ENCODE measurements at regions not wholly inside any gene's neighbourhood (a gene's known extent, or its start where the extent isn't known, plus 50 kb on each side); places are given as distances from the start of the nearest gene placed in this dataset.

GRCh38 chr2:149702571-149702970 is 115.0 kb upstream of the MMADHC start:
- no peak for TF ChIP-seq CTCF (IDR thresholded peaks at IDR 0.05)
- no peak for DNase-seq (ENCODE audit: low spot score in 2 of 2)
- H3K4me3 ChIP-seq = no peak overlapping the region
- H3K36me3 ChIP-seq = no peaks in the 10 kb centered on the region
- no peaks in the 10 kb centered on the region for H3K27me3 ChIP-seq
- no peak overlapping the region for H3K27ac ChIP-seq
- no peaks in the 10 kb centered on the region for H3K4me1 ChIP-seq
- H3K9me3 ChIP-seq = no peaks in the 10 kb centered on the region
- intact Hi-C loops (cut with DNase I) = no loop called here

GRCh38 chr2:149701241-149701640 is 113.7 kb upstream of the MMADHC start:
- intact Hi-C loops (cut with DNase I) = no loop called here
- Histone ChIP-seq H3K9me3 (no peaks in the 10 kb centered on the region), H3K27ac (no peak overlapping the region), H3K4me1 (no peaks in the 10 kb centered on the region), H3K36me3 (no peaks in the 10 kb centered on the region), H3K4me3 (no peak overlapping the region), H3K27me3 (no peaks in the 10 kb centered on the region)
- no peak for TF ChIP-seq CTCF (IDR thresholded peaks at IDR 0.05)
- no peak for DNase-seq (ENCODE audit: low spot score in 2 of 2)

- Histone ChIP-seq H3K9me3 (no peaks in the 10 kb centered on the region), H3K4me1 (no peaks in the 10 kb centered on the region), H3K36me3 (no peaks in the 10 kb centered on the region), H3K27ac (no peak overlapping the region), H3K27me3 (no peaks in the 10 kb centered on the region), H3K4me3 (no peak overlapping the region)
- intact Hi-C loops (cut with DNase I) = no loop called here
- DNase-seq (ENCODE audit: low spot score in 2 of 2) = no peak
- no peak for TF ChIP-seq CTCF (IDR thresholded peaks at IDR 0.05)
These were observed 105.4 kb upstream of the MMADHC start for GRCh38 chr2:149692961-149693396.

- no peak overlapping the region for H3K4me3 ChIP-seq
- TF ChIP-seq CTCF (IDR thresholded peaks at IDR 0.05) = no peak
- DNase-seq (ENCODE audit: low spot score in 2 of 2) = no peak
- H3K4me1 ChIP-seq = no peaks in the 10 kb centered on the region
- H3K27ac ChIP-seq = no peak overlapping the region
- H3K27me3 ChIP-seq = no peaks in the 10 kb centered on the region
- H3K36me3 ChIP-seq = no peaks in the 10 kb centered on the region
- intact Hi-C loops (cut with DNase I) = no loop called here
- H3K9me3 ChIP-seq = no peaks in the 10 kb centered on the region
These were observed 103.2 kb upstream of the MMADHC start for GRCh38 chr2:149690825-149691224.

GRCh38 chr2:149687052-149687427 is 99.5 kb upstream of the MMADHC start:
- Histone ChIP-seq H3K36me3 (no peaks in the 10 kb centered on the region), H3K9me3 (no peaks in the 10 kb centered on the region), H3K4me3 (no peak overlapping the region), H3K27me3 (no peaks in the 10 kb centered on the region), H3K27ac (no peak overlapping the region), H3K4me1 (no peaks in the 10 kb centered on the region)
- DNase-seq (ENCODE audit: low spot score in 2 of 2) = no peak
- intact Hi-C loops (cut with DNase I) = no loop called here
- TF ChIP-seq CTCF (IDR thresholded peaks at IDR 0.05) = no peak
